Activated T-cell treated with anti-CD3 and anti-CD28 coated beads, Interleukin-2, amount 50 U/mL, for 72 hours (primary cell): ENCODE measurements at regions not wholly inside any gene's neighbourhood (a gene's known extent, or its start where the extent isn't known, plus 50 kb on each side); places are given as distances from the start of the nearest gene placed in this dataset.
"Not testable (repeated sequence)": the region's sequence is repeated elsewhere in the genome, so short reads cannot be mapped to it uniquely, and the experiment has no call there.

Experiments
- ATAC-seq, 2 donors: fragments of 150-1000 bp; cut with Tn5 transposase; replicated peaks in 1 of 2; 2 replicates each; pipeline ENCODE4 v1.10.0; 2021; ENCODE audit warnings: moderate library complexity in 2 of 2, mild to moderate bottlenecking in 1 of 2
- DNase-seq, 2 donors: peaks; one replicate each; pipeline ENCODE4 v3.0.0; 2021 to 2022; ENCODE audit warnings: mixed read lengths in 1 of 2
- H3K27ac Mint-ChIP-seq: one replicate; pipeline ENCODE4 v1.8.0; 2022; ENCODE audit warnings: mild to moderate bottlenecking, moderate library complexity, mixed read lengths
- H3K27me3 Mint-ChIP-seq: one replicate; pipeline ENCODE4 v1.8.0; 2022; ENCODE audit warnings: low read depth, mixed read lengths
- H3K36me3 Mint-ChIP-seq, 2 donors: one replicate each; pipeline ENCODE4 v1.8.0; 2022; ENCODE audit warnings: mixed read lengths in 2 of 2, mild to moderate bottlenecking in 1 of 2; ENCODE audit not compliant: insufficient read depth in 2 of 2
- H3K4me1 Mint-ChIP-seq: one replicate; pipeline ENCODE4 v1.8.0; 2022; ENCODE audit warnings: low read depth, mixed read lengths
- H3K4me3 Mint-ChIP-seq, 2 donors: one replicate each; pipeline ENCODE4 v1.8.0; 2022; ENCODE audit warnings: mild to moderate bottlenecking in 2 of 2, mixed read lengths in 2 of 2, moderate library complexity in 2 of 2
- H3K9me3 Mint-ChIP-seq, 2 donors: one replicate each; pipeline ENCODE4 v1.8.0; 2022; ENCODE audit warnings: mixed read lengths in 2 of 2

- no peaks in the 10 kb centered on the region for H3K4me1 Mint-ChIP-seq
- DNase-seq = no peak
- H3K27ac Mint-ChIP-seq = no peak overlapping the region
- peaks cover 0 to 4% of the 10 kb centered on the region in 2 donors for H3K36me3 Mint-ChIP-seq
- peaks cover 1 to 8% of the 10 kb centered on the region in 2 donors for H3K9me3 Mint-ChIP-seq
- H3K4me3 Mint-ChIP-seq = no peak overlapping the region
- ATAC-seq = no peak
- H3K27me3 Mint-ChIP-seq = no peaks in the 10 kb centered on the region
Observed at GRCh38 chr3:139182598-139182997, 137.9 kb upstream of the PRR23C start.

- H3K9me3 Mint-ChIP-seq = peaks cover 1 to 2% of the 10 kb centered on the region in 2 donors
- no peak overlapping the region for H3K27ac Mint-ChIP-seq
- ATAC-seq = no peak
Observed at GRCh38 chr3:139185527-139185926, 140.8 kb upstream of the PRR23C start.

GRCh38 chr3:139187154-139187553 is 142.5 kb upstream of the PRR23C start:
- ATAC-seq = no peak
- no peaks in the 10 kb centered on the region for H3K36me3 Mint-ChIP-seq

More at GRCh38 chr3:139185527-139185926, 140.8 kb upstream of the PRR23C start:
- DNase-seq = no peak
- no peaks in the 10 kb centered on the region for H3K27me3 Mint-ChIP-seq
- H3K4me3 Mint-ChIP-seq = no peak overlapping the region
- H3K36me3 Mint-ChIP-seq = peaks cover 0 to 2% of the 10 kb centered on the region in 2 donors
- no peaks in the 10 kb centered on the region for H3K4me1 Mint-ChIP-seq

GRCh38 chr3:139187648-139188047 is 143.0 kb upstream of the PRR23C start:
- Mint-ChIP-seq H3K36me3 (no peaks in the 10 kb centered on the region), H3K27ac (no peak overlapping the region), H3K27me3 (no peaks in the 10 kb centered on the region), H3K4me1 (no peaks in the 10 kb centered on the region), H3K9me3 (peaks cover 0 to 1% of the 10 kb centered on the region in 2 donors), H3K4me3 (no peak overlapping the region)
- DNase-seq (no peak), ATAC-seq (no peak)

More at GRCh38 chr3:139187154-139187553, 142.5 kb upstream of the PRR23C start:
- H3K4me3 Mint-ChIP-seq = no peak overlapping the region
- H3K27ac Mint-ChIP-seq = no peak overlapping the region
- H3K4me1 Mint-ChIP-seq = no peaks in the 10 kb centered on the region
- no peak for DNase-seq
- H3K27me3 Mint-ChIP-seq = no peaks in the 10 kb centered on the region
- peaks cover 0 to 1% of the 10 kb centered on the region in 2 donors for H3K9me3 Mint-ChIP-seq

DNA sequence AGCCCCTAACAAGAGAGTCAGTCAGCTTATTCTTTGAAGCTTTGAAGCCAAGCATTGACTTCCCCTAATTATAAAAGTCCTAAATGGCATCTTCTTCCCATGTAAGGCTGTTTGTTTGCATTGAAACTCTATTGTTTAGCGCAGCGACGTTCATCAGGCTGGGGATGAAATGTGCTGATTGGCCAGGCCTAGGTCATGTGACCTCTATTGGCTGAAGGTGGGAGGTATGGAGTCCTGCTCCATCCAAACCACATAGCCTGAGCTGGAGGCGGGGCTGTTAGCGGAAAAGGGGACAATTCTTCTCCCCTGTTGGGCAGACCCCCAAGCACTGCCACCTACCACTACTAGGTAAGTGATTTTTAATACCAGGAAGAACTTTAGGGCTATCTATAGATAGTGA is 145.3 kb upstream of the PRR23C start:
- ATAC-seq = no peak
- H3K27ac Mint-ChIP-seq = no peak overlapping the region
- DNase-seq = no peak

DNA sequence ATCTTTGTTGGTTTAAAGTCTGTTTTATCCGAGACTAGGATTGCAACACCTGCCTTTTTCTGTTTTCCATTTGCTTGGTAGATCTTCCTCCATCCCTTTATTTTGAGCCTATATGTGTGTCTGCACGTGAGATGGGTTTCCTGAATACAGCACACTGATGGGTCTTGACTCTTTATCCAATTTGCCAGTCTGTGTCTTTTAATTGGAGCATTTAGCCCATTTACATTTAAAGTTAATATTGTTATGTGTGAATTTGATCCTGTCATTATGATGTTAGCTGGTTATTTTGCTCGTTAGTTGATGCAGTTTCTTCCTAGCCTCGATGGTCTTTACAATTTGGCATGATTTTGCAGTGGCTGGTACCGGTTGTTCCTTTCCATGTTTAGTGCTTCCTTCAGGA is 149.4 kb upstream of the MRPS22 start:
- DNase-seq, H3K4me1 Mint-ChIP-seq, ATAC-seq, H3K4me3 Mint-ChIP-seq, H3K9me3 Mint-ChIP-seq, H3K36me3 Mint-ChIP-seq, H3K27ac Mint-ChIP-seq: not testable (repeated sequence)
- peaks cover 13% of the 10 kb centered on the region for H3K27me3 Mint-ChIP-seq

More for the DNA sequence above, 145.3 kb upstream of the PRR23C start:
- Mint-ChIP-seq H3K4me1 (no peaks in the 10 kb centered on the region), H3K9me3 (peaks cover 0 to under 1% of the 10 kb centered on the region in 2 donors), H3K4me3 (no peak overlapping the region), H3K36me3 (no peaks in the 10 kb centered on the region), H3K27me3 (peaks cover 2% of the 10 kb centered on the region)

- H3K9me3 Mint-ChIP-seq, H3K27ac Mint-ChIP-seq, H3K4me1 Mint-ChIP-seq, DNase-seq, H3K4me3 Mint-ChIP-seq, ATAC-seq, H3K36me3 Mint-ChIP-seq: not testable (repeated sequence)
- peaks cover 13% of the 10 kb centered on the region for H3K27me3 Mint-ChIP-seq
Observed at GRCh38 chr3:139196146-139196545, 147.7 kb upstream of the MRPS22 start.

DNA sequence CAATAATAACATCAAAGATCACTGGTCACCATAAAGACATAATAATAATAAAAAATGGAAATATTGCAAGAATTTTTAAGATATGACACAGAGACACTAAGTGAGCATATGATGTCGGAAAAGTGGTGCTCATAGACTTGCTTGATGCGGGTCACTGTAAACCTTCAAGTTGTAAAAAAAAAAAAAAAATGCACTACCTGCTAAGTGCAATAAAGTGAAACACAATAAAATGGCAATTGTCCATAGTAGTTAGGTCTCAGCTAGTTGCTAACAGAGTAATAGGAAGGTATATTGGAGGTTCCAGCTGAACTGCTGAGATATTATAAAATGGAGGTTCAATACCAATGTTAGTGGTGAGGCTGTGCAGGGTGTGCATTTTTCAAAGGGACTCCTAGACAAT is 146.6 kb upstream of the MRPS22 start:
- H3K4me1 Mint-ChIP-seq = no peaks in the 10 kb centered on the region
- H3K4me3 Mint-ChIP-seq = no peak overlapping the region
- ATAC-seq (no peak), DNase-seq (no peak)
- H3K36me3 Mint-ChIP-seq = peaks cover 0 to 8% of the 10 kb centered on the region in 2 donors
- peaks cover 13% of the 10 kb centered on the region for H3K27me3 Mint-ChIP-seq
- no peak overlapping the region for H3K27ac Mint-ChIP-seq
- peaks cover 3 to 5% of the 10 kb centered on the region in 2 donors for H3K9me3 Mint-ChIP-seq

GRCh38 chr3:139198186-139198585 is 145.6 kb upstream of the MRPS22 start:
- Mint-ChIP-seq H3K9me3 (peaks cover 3 to 5% of the 10 kb centered on the region in 2 donors), H3K4me1 (no peaks in the 10 kb centered on the region), H3K36me3 (peaks cover 0 to 8% of the 10 kb centered on the region in 2 donors), H3K4me3 (no peak overlapping the region), H3K27me3 (peaks cover 13% of the 10 kb centered on the region), H3K27ac (no peak overlapping the region)
- DNase-seq (no peak), ATAC-seq (no peak)

DNA sequence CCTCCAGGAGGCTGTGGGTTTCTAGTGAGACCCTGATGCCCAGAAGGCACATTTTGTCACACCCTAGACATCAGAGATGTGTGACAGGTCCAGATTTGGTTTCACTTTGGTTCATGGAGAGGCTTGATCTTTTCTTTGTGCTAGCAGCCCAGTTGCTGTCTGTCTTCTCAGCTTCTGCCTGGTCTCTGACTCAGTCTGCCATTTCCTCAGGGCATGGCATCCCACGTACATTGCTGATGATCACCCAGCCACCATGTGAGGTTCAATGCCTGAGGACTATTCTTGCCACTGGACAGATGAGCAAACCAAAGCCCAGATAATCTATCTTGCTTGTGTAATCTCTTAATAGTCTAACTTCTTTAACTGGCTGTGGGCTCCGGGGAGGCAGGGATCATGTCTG is 144.9 kb upstream of the MRPS22 start:
- Mint-ChIP-seq H3K36me3 (peaks cover 0 to 8% of the 10 kb centered on the region in 2 donors), H3K4me1 (no peaks in the 10 kb centered on the region)
- ATAC-seq = no peak

GRCh38 chr3:139199421-139200010 is 144.3 kb upstream of the MRPS22 start:
- H3K4me1 Mint-ChIP-seq = no peaks in the 10 kb centered on the region
- H3K4me3 Mint-ChIP-seq = no peak overlapping the region
- ATAC-seq = no peak

More for the DNA sequence above, 144.9 kb upstream of the MRPS22 start:
- DNase-seq = no peak
- H3K4me3 Mint-ChIP-seq = no peak overlapping the region
- peaks cover 13% of the 10 kb centered on the region for H3K27me3 Mint-ChIP-seq
- no peak overlapping the region for H3K27ac Mint-ChIP-seq
- peaks cover 3 to 5% of the 10 kb centered on the region in 2 donors for H3K9me3 Mint-ChIP-seq

GRCh38 chr3:139201446-139202225 is 142.2 kb upstream of the MRPS22 start:
- Mint-ChIP-seq H3K4me1 (no peaks in the 10 kb centered on the region), H3K36me3 (peaks cover 0 to 3% of the 10 kb centered on the region in 2 donors), H3K9me3 (peaks cover 0 to 3% of the 10 kb centered on the region in 2 donors), H3K27ac (no peak overlapping the region), H3K4me3 (no peak overlapping the region), H3K27me3 (peaks cover 5% of the 10 kb centered on the region)
- ATAC-seq = no peak
- DNase-seq = no peak

More at GRCh38 chr3:139199421-139200010, 144.3 kb upstream of the MRPS22 start:
- peaks cover 13% of the 10 kb centered on the region for H3K27me3 Mint-ChIP-seq
- H3K9me3 Mint-ChIP-seq = peaks cover 3 to 5% of the 10 kb centered on the region in 2 donors
- peaks cover 0 to 8% of the 10 kb centered on the region in 2 donors for H3K36me3 Mint-ChIP-seq
- DNase-seq = no peak
- H3K27ac Mint-ChIP-seq = no peak overlapping the region

DNA sequence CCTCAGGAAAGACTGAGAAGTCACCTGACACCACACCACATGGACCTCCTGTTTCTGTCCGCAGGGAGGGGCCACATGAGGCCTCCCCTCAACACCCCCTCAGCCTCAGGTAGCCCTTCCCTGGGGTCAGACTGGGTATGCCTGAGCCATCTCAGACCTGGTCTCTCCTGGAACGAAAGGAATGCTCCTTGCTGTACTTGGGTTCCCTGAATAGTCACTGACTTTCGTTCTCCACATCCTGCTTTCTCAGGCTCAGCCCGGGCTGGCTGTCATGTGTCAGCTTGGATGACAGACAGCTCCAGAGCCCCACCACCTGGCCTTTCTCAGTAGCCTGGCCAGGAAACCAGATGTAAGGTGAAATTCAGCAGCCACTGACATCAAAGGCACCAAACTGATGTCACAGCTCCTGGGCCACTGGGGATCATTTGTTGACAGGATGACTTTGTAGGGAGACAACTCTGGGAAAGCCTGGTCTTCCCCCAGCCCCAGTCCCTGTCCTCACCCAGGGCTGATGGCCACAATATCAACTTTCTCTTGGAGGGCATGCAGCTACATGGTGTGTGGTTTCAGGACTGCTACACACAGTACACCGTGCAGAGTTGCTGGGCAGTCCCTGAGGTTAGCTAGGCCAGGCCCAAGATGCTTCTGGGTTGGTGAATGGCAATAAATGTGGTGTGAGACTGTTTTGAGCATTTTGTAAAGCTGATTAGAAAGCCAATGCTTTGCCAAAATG is 141.4 kb upstream of the MRPS22 start:
- Mint-ChIP-seq H3K4me3 (no peak overlapping the region), H3K27ac (no peak overlapping the region), H3K4me1 (no peaks in the 10 kb centered on the region), H3K27me3 (peaks cover 5% of the 10 kb centered on the region), H3K36me3 (no peaks in the 10 kb centered on the region), H3K9me3 (no peaks in the 10 kb centered on the region)
- DNase-seq = peak; percentile 3 to 6
- ATAC-seq = peak in 1 of 2 donors; percentile 52
